GM19328 (cell line): ENCODE measurements at regions not wholly inside any gene's neighbourhood (a gene's known extent, or its start where the extent isn't known, plus 50 kb on each side); places are given as distances from the start of the nearest gene placed in this dataset.
"Not testable (repeated sequence)": the region's sequence is repeated elsewhere in the genome, so short reads cannot be mapped to it uniquely, and the experiment has no call there.

ENCODE experiments used
- ATAC-seq: cut with Tn5 transposase; IDR thresholded peaks from one replicate; pipeline ENCODE4 v1.9.1; 2021; ENCODE audit warnings: mild to moderate bottlenecking, moderate library complexity; ENCODE audit not compliant: unreplicated experiment

GRCh38 chr6:8361259-8361658, 74.1 kb downstream of the SLC35B3 start:
- no peak for ATAC-seq

GRCh38 chr6:8352966-8353340, 82.4 kb downstream of the SLC35B3 start:
- ATAC-seq: no peak

GRCh38 chr6:8352335-8352965, 82.9 kb downstream of the SLC35B3 start:
- no peak for ATAC-seq

GRCh38 chr6:8343600-8343999, 91.7 kb downstream of the SLC35B3 start:
- ATAC-seq: no peak

- ATAC-seq: no peak
Observed at GRCh38 chr6:8342241-8342819, 93.0 kb downstream of the SLC35B3 start.

GRCh38 chr6:8337147-8337546, 98.2 kb downstream of the SLC35B3 start:
- ATAC-seq: no peak

- ATAC-seq: no peak
Observed at GRCh38 chr6:8336406-8337057, 98.8 kb downstream of the SLC35B3 start.

- ATAC-seq: no peak
Observed at GRCh38 chr6:8335896-8336295, 99.4 kb downstream of the SLC35B3 start.

- no peak for ATAC-seq
Observed at GRCh38 chr6:8335381-8335780, 100.0 kb downstream of the SLC35B3 start.

GRCh38 chr6:8334113-8334512, 101.2 kb downstream of the SLC35B3 start:
- no peak for ATAC-seq

- ATAC-seq: no peak
Observed at GRCh38 chr6:8329562-8329961, 105.8 kb downstream of the SLC35B3 start.

GRCh38 chr6:8325743-8326142, 109.6 kb downstream of the SLC35B3 start:
- ATAC-seq: no peak

GRCh38 chr6:8322659-8323058, 112.7 kb downstream of the SLC35B3 start:
- no peak for ATAC-seq

- ATAC-seq: no peak
Observed at GRCh38 chr6:8321671-8322404, 113.5 kb downstream of the SLC35B3 start.

GRCh38 chr6:8315154-8315553, 120.2 kb downstream of the SLC35B3 start:
- ATAC-seq: no peak

GRCh38 chr6:8301502-8301901, 133.8 kb downstream of the SLC35B3 start:
- ATAC-seq: no peak

GRCh38 chr6:8299034-8299433, 136.3 kb downstream of the SLC35B3 start:
- ATAC-seq: no peak

GRCh38 chr6:8282946-8283345, 152.4 kb downstream of the SLC35B3 start:
- not testable (repeated sequence) for ATAC-seq

- ATAC-seq: no peak
Observed at GRCh38 chr6:8282380-8282779, 153.0 kb downstream of the SLC35B3 start.

GRCh38 chr6:8279041-8279805, 156.1 kb downstream of the SLC35B3 start:
- ATAC-seq: no peak

- ATAC-seq: no peak
Observed at GRCh38 chr6:8278562-8278961, 156.8 kb downstream of the SLC35B3 start.
